Activated naive CD4-positive, alpha-beta T cell (primary cell): ENCODE measurements at regions not wholly inside any gene's neighbourhood (a gene's known extent, or its start where the extent isn't known, plus 50 kb on each side); places are given as distances from the start of the nearest gene placed in this dataset.
"Not testable (repeated sequence)": the region's sequence is repeated elsewhere in the genome, so short reads cannot be mapped to it uniquely, and the experiment has no call there.

Experiments used
- DNase-seq, 4 experiments: peaks; one replicate each; lab custom pipeline; 2025; lab: John Stamatoyannopoulos, UW

- no peak for DNase-seq
These were observed 1621.6 kb downstream of the REEP3 start for GRCh38 chr10:65142641-65143435.

- no peak for DNase-seq
These were observed 1622.5 kb downstream of the REEP3 start for GRCh38 chr10:65143723-65144122.

- no peak for DNase-seq
These were observed 1628.7 kb downstream of the REEP3 start for GRCh38 chr10:65149878-65150277.

- no peak for DNase-seq
These were observed 1645.1 kb downstream of the REEP3 start for GRCh38 chr10:65166272-65166671.

- no peak for DNase-seq
These were observed 1651.0 kb downstream of the REEP3 start for GRCh38 chr10:65172249-65172648.

- DNase-seq, result no peak
These were observed 1655.8 kb downstream of the REEP3 start for GRCh38 chr10:65176994-65177393.

GRCh38 chr10:65183236-65183635 lies 1662.0 kb downstream of the REEP3 start:
- no peak for DNase-seq

GRCh38 chr10:65186668-65187067 lies 1665.5 kb downstream of the REEP3 start:
- DNase-seq, result not testable (repeated sequence)

- no peak for DNase-seq
These were observed 1672.9 kb downstream of the REEP3 start for GRCh38 chr10:65194126-65194525.

GRCh38 chr10:65194555-65194954 lies 1673.4 kb downstream of the REEP3 start:
- DNase-seq, result no peak

- no peak for DNase-seq
These were observed 1674.9 kb downstream of the REEP3 start for GRCh38 chr10:65196111-65196510.

GRCh38 chr10:65197935-65198334 lies 1676.7 kb downstream of the REEP3 start:
- DNase-seq, result no peak

- DNase-seq, result no peak
These were observed 1680.3 kb downstream of the REEP3 start for GRCh38 chr10:65201491-65201890.

- no peak for DNase-seq
These were observed 1683.8 kb downstream of the REEP3 start for GRCh38 chr10:65204999-65205398.

GRCh38 chr10:65213170-65213569 lies 1692.0 kb downstream of the REEP3 start:
- DNase-seq, result no peak

- no peak for DNase-seq
These were observed 1698.2 kb downstream of the REEP3 start for GRCh38 chr10:65219444-65219843.

- no peak for DNase-seq
These were observed 1694.7 kb upstream of the LRRTM3 start for GRCh38 chr10:65231148-65231547.

- DNase-seq, result no peak
These were observed 1691.6 kb upstream of the LRRTM3 start for GRCh38 chr10:65234261-65234660.

GRCh38 chr10:65235266-65235665 lies 1690.6 kb upstream of the LRRTM3 start:
- DNase-seq, result no peak

GRCh38 chr10:65235846-65236245 lies 1690.0 kb upstream of the LRRTM3 start:
- no peak for DNase-seq

GRCh38 chr10:65265451-65265954 lies 1660.3 kb upstream of the LRRTM3 start:
- DNase-seq, result no peak

GRCh38 chr10:65269551-65269950 lies 1656.3 kb upstream of the LRRTM3 start:
- not testable (repeated sequence) for DNase-seq

- no peak for DNase-seq
These were observed 1654.9 kb upstream of the LRRTM3 start for GRCh38 chr10:65270969-65271368.

- no peak for DNase-seq
These were observed 1652.7 kb upstream of the LRRTM3 start for GRCh38 chr10:65273115-65273514.
